Left renal pelvis (tissue), 4 donors: ENCODE measurements at regions not wholly inside any gene's neighbourhood (a gene's known extent, or its start where the extent isn't known, plus 50 kb on each side); places are given as distances from the start of the nearest gene placed in this dataset.

Experiments
- DNase-seq, 4 donors: peaks; one replicate each; pipeline ENCODE4 v3.0.0-alpha.2; 2013; ENCODE audit warnings: low read depth in 4 of 4, low spot score in 3 of 4

GRCh38 chr21:41596241-41596925, 88.4 kb upstream of the TMPRSS2 start:
- DNase-seq = no peak

- DNase-seq = no peak
These were observed 86.3 kb upstream of the TMPRSS2 start for GRCh38 chr21:41594268-41594667.

GRCh38 chr21:41593760-41594138, 85.8 kb upstream of the TMPRSS2 start:
- DNase-seq = no peak

GRCh38 chr21:41593051-41593759, 85.2 kb upstream of the TMPRSS2 start:
- no peak for DNase-seq

- DNase-seq = no peak
These were observed 81.7 kb upstream of the TMPRSS2 start for GRCh38 chr21:41589620-41590175.

GRCh38 chr21:41589131-41589530, 81.2 kb upstream of the TMPRSS2 start:
- no peak for DNase-seq

- no peak for DNase-seq
These were observed 77.4 kb upstream of the TMPRSS2 start for GRCh38 chr21:41585199-41585994.

GRCh38 chr21:41584603-41585176, 76.7 kb upstream of the TMPRSS2 start:
- DNase-seq = no peak

GRCh38 chr21:41583274-41583790, 75.4 kb upstream of the TMPRSS2 start:
- DNase-seq = no peak

GRCh38 chr21:41582866-41583265, 74.9 kb upstream of the TMPRSS2 start:
- no peak for DNase-seq

GRCh38 chr21:41582298-41582840, 74.4 kb upstream of the TMPRSS2 start:
- no peak for DNase-seq

- DNase-seq = no peak
These were observed 73.8 kb upstream of the TMPRSS2 start for GRCh38 chr21:41581592-41582228.

GRCh38 chr21:41580758-41581554, 73.0 kb upstream of the TMPRSS2 start:
- DNase-seq = no peak

GRCh38 chr21:41579692-41580091, 71.7 kb upstream of the TMPRSS2 start:
- DNase-seq = no peak

- DNase-seq = no peak
These were observed 70.8 kb upstream of the TMPRSS2 start for GRCh38 chr21:41578716-41579115.

GRCh38 chr21:41578083-41578482, 70.1 kb upstream of the TMPRSS2 start:
- no peak for DNase-seq

- no peak for DNase-seq
These were observed 68.2 kb upstream of the TMPRSS2 start for GRCh38 chr21:41576013-41576615.

GRCh38 chr21:41573902-41574690, 66.1 kb upstream of the TMPRSS2 start:
- no peak for DNase-seq
